Adrenal gland (tissue), 9 donors: ENCODE measurements at regions not wholly inside any gene's neighbourhood (a gene's known extent, or its start where the extent isn't known, plus 50 kb on each side); places are given as distances from the start of the nearest gene placed in this dataset.

ENCODE experiments used
- DNase-seq, 7 donors: peaks; one replicate each; pipeline ENCODE4 v3.0.0-alpha.2; 2019 to 2020
- H3K27ac ChIP-seq, 5 donors: fragments of 200-600 bp; sonication (generic) in 4 of 5; 1 replicate in 3 of 5; 2 replicates in 2 of 5; pipeline versions ENCODE4 v1.5.1 to v1.8.0; 2016 to 2020; ENCODE audit warnings: mild to moderate bottlenecking in 1 of 5
- H3K27me3 ChIP-seq: fragments of 200-600 bp; 2 replicates; pipeline ENCODE4 v1.8.0; 2021
- H3K36me3 ChIP-seq, 2 donors: fragments of 200-600 bp; replicated peaks in 1 of 2; 1 replicate in 1 of 2; 2 replicates in 1 of 2; pipeline versions ENCODE4 v1.5.1 to v1.8.0; 2018 to 2022
- H3K4me1 ChIP-seq, 2 donors: fragments of 200-600 bp; replicated peaks in 1 of 2; 1 replicate in 1 of 2; 2 replicates in 1 of 2; pipeline versions ENCODE4 v1.5.1 to v1.8.0; 2018 to 2021
- H3K4me3 ChIP-seq, 4 donors: fragments of 200-600 bp; sonication (generic) in 3 of 4; one replicate each; pipeline ENCODE4 v1.5.1; 2016 to 2018
- H3K9me3 ChIP-seq, 3 donors: fragments of 200-600 bp; sonication (generic) in 1 of 3; replicated peaks in 1 of 3; 1 replicate in 2 of 3; 2 replicates in 1 of 3; pipeline versions ENCODE4 v1.5.1 to v1.8.0; 2016 to 2021
- CTCF ChIP-seq, 6 experiments: fragments of 450-650 bp in 4 of 6; fragments of 200-600 bp in 2 of 6; sonication (generic) in 1 of 6; IDR thresholded peaks; 1 replicate in 5 of 6; 2 replicates in 1 of 6; pipeline versions ENCODE4 v1.5.1 to v1.8.0; 2016 to 2021; ENCODE audit warnings: antibody characterized with exemption in 6 of 6, mild to moderate bottlenecking in 2 of 6, moderate library complexity in 1 of 6
- POLR2A ChIP-seq, 2 donors: fragments of 450-650 bp; IDR thresholded peaks; one replicate each; pipeline ENCODE4 v1.6.1; 2017; ENCODE audit warnings: antibody characterized with exemption in 2 of 2, mild to moderate bottlenecking in 2 of 2, moderate library complexity in 1 of 2
- WGBS, 4 donors: extraction: QIAGEN DNeasy Blood & Tissue Kit in 2 of 4; methylation state at CpG; one replicate each; pipeline versions ENCODE4 v1.1.5 to v1.1.7; 2013 to 2017; 5-methylcytosine and 5-hydroxymethylcytosine counted together
- intact Hi-C, 2 donors: fragments of 100-400 bp; cut with DNase I; formaldehyde crosslinking; loops; one replicate each; pipeline versions ENCODE4 v1.14.1 to v1.15.0; 2022 to 2023
- donor health status: healthy with polysubstance abuse.
- donor health status: Bipolar disorder and iron deficiency.
- donor health status: DM: yes; HTN: yes; CAD: no.
- donor health status: DM: no; HTN: no; CAD: no.
- donor health status: DM: no; HTN: no; CAD: no.

DNA sequence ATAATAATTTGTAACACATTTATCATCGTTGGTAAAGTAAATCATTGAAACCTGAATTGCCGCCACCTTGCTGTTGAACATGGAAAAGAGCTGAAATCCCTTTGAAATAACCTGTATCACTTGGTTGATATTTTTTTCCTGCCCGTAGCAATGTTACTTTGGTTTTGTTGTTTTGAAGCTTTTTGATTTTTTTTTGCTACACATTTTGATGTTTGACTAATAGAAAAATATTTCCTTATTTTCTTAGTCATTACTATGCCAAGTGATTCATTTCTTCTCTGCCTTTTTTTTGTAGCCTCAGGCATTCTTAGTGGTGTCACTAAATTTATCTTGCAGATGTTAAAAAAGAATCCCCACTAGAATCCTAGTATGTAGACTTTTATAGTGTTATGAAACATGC lies 235.1 kb upstream of the MEOX2 start:
- Histone ChIP-seq H3K4me1 (no peaks in the 10 kb centered on the region), H3K9me3 (no peaks in the 10 kb centered on the region), H3K4me3 (no peak overlapping the region), H3K36me3 (no peaks in the 10 kb centered on the region), H3K27me3 (no peaks in the 10 kb centered on the region), H3K27ac (no peak overlapping the region)
- TF ChIP-seq CTCF (IDR thresholded peaks at IDR 0.05) (no peak), POLR2A (IDR thresholded peaks at IDR 0.05) (no peak)
- intact Hi-C loops, result no loop called here
- DNase-seq, result no peak
- WGBS, 4 donors, result 71 to 80% (median 76%) methylated on average over 3 of the region's 3 CpGs

DNA sequence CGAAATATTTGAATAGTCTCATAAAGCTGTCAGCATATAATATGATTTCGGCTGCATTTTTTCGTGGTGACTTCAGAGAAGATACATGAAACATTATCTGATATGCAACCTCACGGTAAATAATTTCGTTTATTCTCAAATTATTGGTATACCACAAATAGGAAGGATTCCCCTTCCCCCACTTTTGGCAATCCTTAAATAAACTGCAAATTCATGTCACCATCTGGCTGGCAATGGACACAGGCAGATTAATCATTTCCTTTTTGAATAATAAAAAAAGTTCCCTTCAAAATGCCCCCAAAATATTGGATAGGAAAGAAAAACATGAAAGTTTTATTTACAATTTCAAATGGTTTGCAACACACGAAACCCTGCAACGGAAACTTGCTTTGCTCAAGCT lies 234.5 kb upstream of the MEOX2 start:
- no peaks in the 10 kb centered on the region for H3K36me3 ChIP-seq
- intact Hi-C loops, result no loop called here
- no peak overlapping the region for H3K4me3 ChIP-seq
- TF ChIP-seq POLR2A (IDR thresholded peaks at IDR 0.05) (no peak), CTCF (IDR thresholded peaks at IDR 0.05) (no peak)
- H3K4me1 ChIP-seq, result no peaks in the 10 kb centered on the region
- no peaks in the 10 kb centered on the region for H3K27me3 ChIP-seq
- DNase-seq, result no peak
- WGBS, 4 donors, result 79 to 88% (median 81%) methylated on average over 7 of the region's 7 CpGs
- H3K27ac ChIP-seq, result no peak overlapping the region
- H3K9me3 ChIP-seq, result no peaks in the 10 kb centered on the region

DNA sequence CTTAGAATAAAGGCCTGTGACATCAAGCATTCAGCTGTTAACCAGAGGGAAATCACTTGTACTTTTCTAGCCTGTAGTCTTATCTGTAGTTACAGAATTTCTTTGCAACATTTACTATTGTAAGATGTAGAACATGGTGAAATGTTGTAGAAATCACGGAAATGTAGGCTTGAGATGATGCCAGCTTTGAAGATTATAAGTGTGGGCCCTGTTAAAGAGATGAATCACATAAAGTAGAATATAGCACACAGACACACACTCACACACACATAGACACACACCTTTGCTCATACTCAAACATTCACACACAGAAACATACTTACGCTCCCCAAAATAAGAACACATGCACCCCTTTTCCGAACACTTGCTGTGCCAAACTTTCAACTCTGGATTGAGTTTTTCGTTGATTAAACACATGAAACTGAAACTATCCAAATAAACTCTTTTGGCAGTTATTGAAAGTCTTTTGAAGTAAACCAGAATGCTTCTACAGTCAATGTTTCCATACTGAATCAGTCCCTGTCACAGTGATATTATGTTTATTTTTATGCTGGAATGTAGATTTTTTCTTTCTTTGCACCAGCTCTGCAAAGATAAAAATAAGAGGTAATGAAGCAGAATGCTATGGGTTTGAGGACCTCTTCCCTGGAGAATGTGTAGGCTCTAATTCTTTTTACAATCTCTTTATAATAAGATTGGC lies 230.3 kb upstream of the MEOX2 start:
- WGBS, 4 donors, result 73 to 82% (median 82%) methylated on average over 4 of the region's 4 CpGs
- TF ChIP-seq POLR2A (IDR thresholded peaks at IDR 0.05), result no peak
- TF ChIP-seq CTCF (IDR thresholded peaks at IDR 0.05), result no peak
- Histone ChIP-seq H3K4me3 (no peak overlapping the region), H3K4me1 (no peaks in the 10 kb centered on the region), H3K27ac (no peak overlapping the region), H3K36me3 (no peaks in the 10 kb centered on the region), H3K9me3 (no peaks in the 10 kb centered on the region), H3K27me3 (no peaks in the 10 kb centered on the region)
- no peak for DNase-seq
- intact Hi-C loops, result no loop called here

GRCh38 chr7:15915686-15916293 lies 229.3 kb upstream of the MEOX2 start:
- 79 to 91% (median 89%) methylated on average over 6 of the region's 6 CpGs for WGBS, 4 donors
- Histone ChIP-seq H3K9me3 (no peaks in the 10 kb centered on the region), H3K36me3 (no peaks in the 10 kb centered on the region), H3K4me3 (no peak overlapping the region), H3K4me1 (no peaks in the 10 kb centered on the region), H3K27me3 (no peaks in the 10 kb centered on the region), H3K27ac (no peak overlapping the region)
- no peak for DNase-seq
- TF ChIP-seq POLR2A (IDR thresholded peaks at IDR 0.05) (no peak), CTCF (IDR thresholded peaks at IDR 0.05) (no peak)
- intact Hi-C loops, result no loop called here
